Keratinocyte (primary cell): ENCODE measurements at regions not wholly inside any gene's neighbourhood (a gene's known extent, or its start where the extent isn't known, plus 50 kb on each side); places are given as distances from the start of the nearest gene placed in this dataset.

Source experiments
- DNase-seq: peaks from one replicate; pipeline ENCODE4 v3.0.0-alpha.2; 2011; ENCODE audit warnings: low read depth, missing footprints, low spot score
- FAIRE-seq: peaks from 2 replicates; lab custom pipeline; 2011; peaks lifted over from hg19 to GRCh38; lab: Jason Lieb, UNC
- H2AFZ ChIP-seq: 2 replicates; pipeline ENCODE4 v1.6.0; 2012; ENCODE audit warnings: low read length, control low read depth, inconsistent platforms; ENCODE audit not compliant: control insufficient read depth
- H3K27ac ChIP-seq: 2 replicates; pipeline ENCODE4 v1.5.1; 2011; ENCODE audit warnings: low read length; ENCODE audit not compliant: control insufficient read depth, insufficient read depth
- H3K27me3 ChIP-seq: 3 replicates; pipeline ENCODE4 v1.6.0; 2011; ENCODE audit warnings: low read length; ENCODE audit not compliant: control insufficient read depth, insufficient read depth; ENCODE audit errors: extremely low read depth
- H3K36me3 ChIP-seq, 2 experiments: 2 replicates in 1 of 2; 3 replicates in 1 of 2; pipeline ENCODE4 v1.5.1; 2011; ENCODE audit warnings: low read length in 2 of 2, mild to moderate bottlenecking in 1 of 2; ENCODE audit not compliant: control insufficient read depth in 2 of 2, insufficient read depth in 2 of 2; ENCODE audit errors: extremely low read depth in 1 of 2
- H3K4me1 ChIP-seq: 3 replicates; pipeline ENCODE4 v1.5.1; 2011; ENCODE audit warnings: low read length; ENCODE audit not compliant: control insufficient read depth, insufficient read depth; ENCODE audit errors: extremely low read depth
- H3K4me2 ChIP-seq: 3 replicates; pipeline ENCODE4 v1.6.0; 2011; ENCODE audit warnings: low read depth, low read length; ENCODE audit not compliant: control insufficient read depth, insufficient read depth; ENCODE audit errors: extremely low read depth
- H3K4me3 ChIP-seq, 3 experiments: fragments of 200-600 bp in 1 of 3; sonication (generic) in 1 of 3; 2 replicates in 2 of 3; 3 replicates in 1 of 3; pipeline ENCODE4 v1.5.1; 2011 to 2016; ENCODE audit warnings: low read length in 3 of 3, mild to moderate bottlenecking in 3 of 3, control low read depth in 2 of 3, inconsistent platforms in 1 of 3, low read depth in 1 of 3, mixed read lengths in 1 of 3, mixed run types in 1 of 3, moderate library complexity in 1 of 3; ENCODE audit not compliant: control insufficient read depth in 2 of 3, insufficient read depth in 2 of 3; ENCODE audit errors: extremely low read depth in 1 of 3
- H3K79me2 ChIP-seq: 2 replicates; pipeline ENCODE4 v1.6.0; 2012; ENCODE audit warnings: low read length; ENCODE audit not compliant: control insufficient read depth, insufficient read depth
- H3K9ac ChIP-seq: 3 replicates; pipeline ENCODE4 v1.6.0; 2011; ENCODE audit warnings: low read length; ENCODE audit not compliant: control insufficient read depth, insufficient read depth; ENCODE audit errors: extremely low read depth
- H3K9me1 ChIP-seq: 3 replicates; pipeline ENCODE4 v1.6.0; 2011; ENCODE audit warnings: low read length; ENCODE audit not compliant: control insufficient read depth, insufficient read depth; ENCODE audit errors: extremely low read depth
- H3K9me3 ChIP-seq: 2 replicates; pipeline ENCODE4 v1.5.1; 2012; ENCODE audit warnings: low read depth, low read length; ENCODE audit not compliant: control insufficient read depth
- H4K20me1 ChIP-seq: 3 replicates; pipeline ENCODE4 v1.6.0; 2011; ENCODE audit warnings: low read length; ENCODE audit not compliant: control insufficient read depth, insufficient read depth; ENCODE audit errors: extremely low read depth
- EZH2 ChIP-seq: IDR thresholded peaks from one replicate; pipeline ENCODE4 v1.6.1; 2012; ENCODE audit warnings: inconsistent platforms, mild to moderate bottlenecking, low read length, moderate library complexity
- dilution Hi-C: fragments of 300-500 bp; cut with MboI; formaldehyde crosslinking; loops from one replicate; pipeline ENCODE4 v1.7.0; 2020; ENCODE audit warnings: low sequenced_read_pairs; ENCODE audit not compliant: extremely low pct_ligation_motif_present
- TF ChIP-seq, protein P1 (sequence below), 3 experiments: IDR thresholded peaks in 1 of 3; conservative IDR thresholded peaks in 1 of 3; optimal IDR thresholded peaks in 1 of 3; 2 replicates in 2 of 3; 3 replicates in 1 of 3; pipeline versions ENCODE3 to v1.5.1; 2011; ENCODE audit warnings: low read length in 3 of 3, mild to moderate bottlenecking in 3 of 3, moderate library complexity in 2 of 3, control low read depth in 1 of 3, inconsistent platforms in 1 of 3; ENCODE audit not compliant: insufficient read depth in 2 of 3; ENCODE audit errors: extremely low read depth in 1 of 3

GRCh38 chr11:106619320-106619990 lies 398.8 kb downstream of the GUCY1A2 start:
- Histone ChIP-seq H3K9ac (no peak overlapping the region), H3K4me3 (no peak overlapping the region), H3K9me3 (no peaks in the 10 kb centered on the region), H3K27ac (no peak overlapping the region), H3K36me3 (no peaks in the 10 kb centered on the region), H3K79me2 (no peaks in the 10 kb centered on the region), H4K20me1 (no peaks in the 10 kb centered on the region), H3K4me2 (no peak overlapping the region), H2AFZ (no peak overlapping the region), H3K4me1 (no peaks in the 10 kb centered on the region), H3K27me3 (no peaks in the 10 kb centered on the region), H3K9me1 (no peaks in the 10 kb centered on the region)
- TF ChIP-seq EZH2: no peak
- TF ChIP-seq, protein P1, sequence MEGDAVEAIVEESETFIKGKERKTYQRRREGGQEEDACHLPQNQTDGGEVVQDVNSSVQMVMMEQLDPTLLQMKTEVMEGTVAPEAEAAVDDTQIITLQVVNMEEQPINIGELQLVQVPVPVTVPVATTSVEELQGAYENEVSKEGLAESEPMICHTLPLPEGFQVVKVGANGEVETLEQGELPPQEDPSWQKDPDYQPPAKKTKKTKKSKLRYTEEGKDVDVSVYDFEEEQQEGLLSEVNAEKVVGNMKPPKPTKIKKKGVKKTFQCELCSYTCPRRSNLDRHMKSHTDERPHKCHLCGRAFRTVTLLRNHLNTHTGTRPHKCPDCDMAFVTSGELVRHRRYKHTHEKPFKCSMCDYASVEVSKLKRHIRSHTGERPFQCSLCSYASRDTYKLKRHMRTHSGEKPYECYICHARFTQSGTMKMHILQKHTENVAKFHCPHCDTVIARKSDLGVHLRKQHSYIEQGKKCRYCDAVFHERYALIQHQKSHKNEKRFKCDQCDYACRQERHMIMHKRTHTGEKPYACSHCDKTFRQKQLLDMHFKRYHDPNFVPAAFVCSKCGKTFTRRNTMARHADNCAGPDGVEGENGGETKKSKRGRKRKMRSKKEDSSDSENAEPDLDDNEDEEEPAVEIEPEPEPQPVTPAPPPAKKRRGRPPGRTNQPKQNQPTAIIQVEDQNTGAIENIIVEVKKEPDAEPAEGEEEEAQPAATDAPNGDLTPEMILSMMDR (optimal IDR thresholded peaks at IDR 0.05 in 1 of 3, IDR thresholded peaks at IDR 0.05 in 1 of 3, conservative IDR thresholded peaks at IDR 0.05 in 1 of 3; ENCODE audit: extremely low read depth in 1 of 3, insufficient read depth in 2 of 3, low read length in 3 of 3): no peak
- FAIRE-seq (no peak), DNase-seq (no peak)
- dilution Hi-C loops: no loop called here

- Histone ChIP-seq H3K36me3 (no peaks in the 10 kb centered on the region), H3K27me3 (no peaks in the 10 kb centered on the region), H4K20me1 (no peaks in the 10 kb centered on the region), H3K4me2 (no peak overlapping the region), H3K9ac (no peak overlapping the region), H3K79me2 (no peaks in the 10 kb centered on the region), H3K4me1 (no peaks in the 10 kb centered on the region), H3K27ac (no peak overlapping the region), H3K9me1 (no peaks in the 10 kb centered on the region), H3K4me3 (no peak overlapping the region), H2AFZ (no peak overlapping the region), H3K9me3 (no peaks in the 10 kb centered on the region)
- FAIRE-seq (no peak), DNase-seq (no peak)
- TF ChIP-seq EZH2: no peak
- TF ChIP-seq, protein P1 (optimal IDR thresholded peaks at IDR 0.05 in 1 of 3, IDR thresholded peaks at IDR 0.05 in 1 of 3, conservative IDR thresholded peaks at IDR 0.05 in 1 of 3; ENCODE audit: extremely low read depth in 1 of 3, insufficient read depth in 2 of 3, low read length in 3 of 3): no peak
- dilution Hi-C loops: no loop called here
These were observed 396.8 kb downstream of the GUCY1A2 start for GRCh38 chr11:106621484-106621883.
